GM12865 (cell line): ENCODE measurements at regions not wholly inside any gene's neighbourhood (a gene's known extent, or its start where the extent isn't known, plus 50 kb on each side); places are given as distances from the start of the nearest gene placed in this dataset.

Source experiments
- DNase-seq: peaks from one replicate; pipeline ENCODE4 v3.0.0; 2010; ENCODE audit warnings: low read depth
- H3K4me3 ChIP-seq: 2 replicates; pipeline ENCODE4 v1.5.1; 2011; ENCODE audit warnings: mild to moderate bottlenecking, low read depth, low read length, control low read depth
- TF ChIP-seq, protein P1 (sequence below): IDR thresholded peaks from 2 replicates; pipeline ENCODE4 v1.5.1; 2011; ENCODE audit warnings: low read length, control low read depth, low read depth, inconsistent platforms; ENCODE audit not compliant: insufficient read depth; ENCODE audit errors: missing control alignments

DNA sequence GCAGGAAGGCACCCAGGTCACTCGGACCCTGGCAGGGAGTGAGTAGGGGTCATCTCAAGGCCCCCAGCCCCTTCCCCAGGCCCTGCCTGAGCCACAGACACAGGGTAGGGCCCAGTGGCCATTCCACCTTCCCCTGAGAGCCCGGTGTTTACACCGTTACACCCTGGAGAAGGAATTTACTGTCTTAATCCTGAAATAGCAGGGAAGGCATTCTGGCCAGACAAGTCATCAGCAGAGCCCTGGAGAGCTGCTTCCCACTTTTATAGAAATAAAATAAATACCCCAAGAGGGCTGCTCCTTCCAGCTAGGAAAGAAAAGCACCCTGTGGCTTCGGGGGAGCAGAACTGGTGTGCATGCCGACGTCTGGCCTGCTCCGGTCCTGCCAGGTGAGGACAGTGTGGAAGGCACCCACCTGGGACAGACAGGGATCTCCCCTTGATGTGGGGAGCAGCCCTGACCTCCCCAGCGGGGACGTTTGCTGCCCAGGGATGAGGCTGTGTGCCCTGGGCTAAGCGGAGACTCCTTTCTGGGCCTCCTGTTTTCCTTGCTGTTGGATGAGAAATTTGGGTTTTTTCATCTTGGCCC lies 180.0 kb downstream of the MN1 start:
- no peak for DNase-seq
- TF ChIP-seq, protein P1, sequence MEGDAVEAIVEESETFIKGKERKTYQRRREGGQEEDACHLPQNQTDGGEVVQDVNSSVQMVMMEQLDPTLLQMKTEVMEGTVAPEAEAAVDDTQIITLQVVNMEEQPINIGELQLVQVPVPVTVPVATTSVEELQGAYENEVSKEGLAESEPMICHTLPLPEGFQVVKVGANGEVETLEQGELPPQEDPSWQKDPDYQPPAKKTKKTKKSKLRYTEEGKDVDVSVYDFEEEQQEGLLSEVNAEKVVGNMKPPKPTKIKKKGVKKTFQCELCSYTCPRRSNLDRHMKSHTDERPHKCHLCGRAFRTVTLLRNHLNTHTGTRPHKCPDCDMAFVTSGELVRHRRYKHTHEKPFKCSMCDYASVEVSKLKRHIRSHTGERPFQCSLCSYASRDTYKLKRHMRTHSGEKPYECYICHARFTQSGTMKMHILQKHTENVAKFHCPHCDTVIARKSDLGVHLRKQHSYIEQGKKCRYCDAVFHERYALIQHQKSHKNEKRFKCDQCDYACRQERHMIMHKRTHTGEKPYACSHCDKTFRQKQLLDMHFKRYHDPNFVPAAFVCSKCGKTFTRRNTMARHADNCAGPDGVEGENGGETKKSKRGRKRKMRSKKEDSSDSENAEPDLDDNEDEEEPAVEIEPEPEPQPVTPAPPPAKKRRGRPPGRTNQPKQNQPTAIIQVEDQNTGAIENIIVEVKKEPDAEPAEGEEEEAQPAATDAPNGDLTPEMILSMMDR = no peak
- no peak overlapping the region for H3K4me3 ChIP-seq

DNA sequence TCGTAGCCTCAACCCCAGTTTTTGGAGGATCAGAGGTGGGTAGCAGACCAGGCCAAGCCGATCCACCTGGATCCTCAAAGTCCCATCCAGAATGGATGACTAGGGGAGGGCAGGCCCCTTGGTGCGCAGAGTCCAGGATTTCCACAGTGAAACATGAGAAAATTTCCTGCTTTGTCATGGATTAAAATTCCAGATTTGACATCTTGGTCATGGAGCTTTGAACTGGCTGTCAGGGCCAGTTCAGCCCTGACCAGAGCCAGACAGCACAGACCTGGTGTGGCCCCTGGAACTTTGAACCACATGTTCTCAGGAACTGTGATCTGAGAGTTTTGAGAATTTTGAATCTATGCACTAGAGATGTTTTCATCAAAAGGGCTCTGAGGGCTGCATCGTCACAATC lies 177.5 kb downstream of the MN1 start:
- no peak for DNase-seq
- H3K4me3 ChIP-seq = no peak overlapping the region
- TF ChIP-seq, protein P1 = no peak

DNA sequence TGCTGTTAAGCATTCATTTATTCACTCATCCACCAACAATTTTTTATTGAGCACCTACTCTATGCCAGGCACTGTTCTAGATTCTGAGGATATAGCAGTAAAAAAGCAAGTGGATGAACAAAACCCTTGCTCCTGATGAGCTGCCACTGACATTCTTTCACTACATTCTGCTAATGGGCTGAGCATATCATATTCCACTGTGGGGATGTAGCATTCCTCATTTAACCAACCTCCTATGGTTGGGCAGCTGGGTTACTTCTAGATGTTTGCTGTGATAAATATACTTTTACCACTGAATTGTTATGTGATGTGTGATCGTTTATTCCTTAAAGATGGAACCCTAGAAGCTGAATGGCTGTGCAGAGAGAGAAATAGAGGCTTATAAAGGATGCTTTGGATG lies 176.9 kb downstream of the MN1 start:
- DNase-seq = no peak
- no peak overlapping the region for H3K4me3 ChIP-seq
- TF ChIP-seq, protein P1 = no peak

DNA sequence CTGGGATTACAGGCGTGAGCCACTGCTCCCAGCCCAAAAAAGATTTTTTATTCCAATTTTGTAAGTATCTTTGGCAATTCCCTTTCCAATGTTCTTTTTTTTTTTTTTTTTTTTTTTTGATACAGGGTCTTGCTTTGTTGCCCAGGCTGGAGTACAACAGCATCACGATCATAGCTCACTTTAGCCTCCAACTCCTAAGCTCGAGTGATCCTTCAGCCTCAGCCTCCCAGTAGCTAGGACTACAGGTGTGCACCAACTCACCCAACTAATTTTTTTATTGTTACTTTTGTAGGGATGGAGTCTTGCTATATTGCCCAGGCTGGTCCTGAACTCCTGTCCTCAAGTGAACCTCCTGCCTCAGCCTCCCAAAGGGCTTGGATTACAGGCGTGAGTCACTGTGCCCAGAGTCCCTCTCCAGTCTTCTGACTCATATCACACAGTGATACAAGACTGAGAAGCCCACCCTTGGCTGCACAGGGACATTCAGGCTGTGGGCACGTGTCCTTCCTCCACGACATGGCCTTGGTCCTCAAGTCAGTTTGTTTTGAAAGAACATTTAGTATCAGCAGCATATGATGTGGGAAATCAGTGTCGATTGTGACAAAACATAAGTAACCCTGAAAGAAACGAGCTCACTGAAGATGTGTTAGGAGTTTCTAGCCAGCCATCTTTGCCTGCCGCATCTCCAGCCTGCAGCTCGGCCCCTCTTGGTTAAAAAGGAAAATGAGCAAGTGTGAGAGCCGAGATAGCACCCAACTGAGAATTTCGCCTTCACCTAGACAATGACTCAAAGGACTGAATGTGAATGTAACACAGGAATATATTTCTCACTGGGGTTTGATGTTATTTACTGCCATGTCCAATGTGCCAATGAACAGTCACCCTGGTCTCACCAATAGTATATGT lies 175.5 kb downstream of the MN1 start:
- H3K4me3 ChIP-seq = no peak overlapping the region
- TF ChIP-seq, protein P1 = no peak
- DNase-seq = no peak

DNA sequence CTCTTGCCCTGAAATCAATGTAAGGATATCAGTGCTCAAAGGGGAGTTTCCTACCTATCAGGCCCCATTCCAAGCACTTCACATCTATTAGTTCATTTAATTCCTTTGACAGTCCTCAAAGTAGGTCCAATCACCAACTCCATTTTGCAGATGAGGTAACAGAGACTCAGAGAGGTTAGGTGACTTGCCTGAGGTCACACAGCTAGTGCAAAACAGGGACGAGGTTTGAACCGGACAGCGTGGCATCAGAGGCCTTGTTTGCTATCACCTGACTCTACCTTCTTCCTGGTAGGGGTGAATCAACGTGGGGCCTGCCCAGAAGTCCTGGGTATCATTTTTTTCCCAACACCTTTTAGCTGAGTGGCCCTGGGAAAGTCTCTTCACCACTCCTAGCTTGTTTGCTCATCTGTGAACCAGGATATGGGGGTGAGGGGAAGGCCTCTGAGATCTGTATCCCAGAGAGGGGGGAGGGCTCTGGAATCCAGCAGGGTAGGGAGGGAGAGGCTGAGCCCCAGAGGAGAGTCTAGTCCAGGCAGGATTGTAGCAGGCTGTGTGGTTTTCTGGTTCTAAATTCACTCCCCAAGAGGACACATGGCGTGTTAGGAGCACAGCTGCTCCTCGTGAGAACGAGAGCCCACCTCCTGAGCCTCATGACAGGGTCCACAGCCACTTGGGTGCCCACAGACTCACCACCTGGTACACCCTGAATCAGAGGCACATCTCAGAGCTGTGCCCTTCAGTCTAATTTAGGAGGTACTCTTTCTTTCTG lies 174.7 kb downstream of the MN1 start:
- no peak for DNase-seq
- H3K4me3 ChIP-seq = no peak overlapping the region
- TF ChIP-seq, protein P1 = no peak

DNA sequence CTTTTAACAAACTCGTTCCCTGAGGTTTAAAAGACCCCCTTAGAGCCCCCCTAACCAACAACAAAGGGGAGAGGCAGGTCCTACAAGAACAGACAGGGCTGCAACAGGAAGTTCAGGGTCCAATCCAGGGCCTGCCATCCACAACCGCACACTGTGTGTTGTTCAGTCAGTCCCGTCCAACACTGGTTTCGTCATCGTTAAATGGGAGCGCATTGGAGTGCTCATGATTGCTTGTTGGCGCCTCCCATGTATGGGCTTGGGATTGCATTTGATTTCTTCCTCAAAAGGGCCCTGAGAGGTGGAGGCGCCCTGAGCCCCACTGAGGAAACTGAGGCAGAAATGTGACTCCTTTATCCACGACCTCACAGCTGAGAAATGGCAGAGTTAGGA lies 174.1 kb downstream of the MN1 start:
- DNase-seq = no peak
- no peak overlapping the region for H3K4me3 ChIP-seq
- TF ChIP-seq, protein P1 = no peak
